HG02840 (cell line): ENCODE measurements at regions not wholly inside any gene's neighbourhood (a gene's known extent, or its start where the extent isn't known, plus 50 kb on each side); places are given as distances from the start of the nearest gene placed in this dataset.
"Not testable (repeated sequence)": the region's sequence is repeated elsewhere in the genome, so short reads cannot be mapped to it uniquely, and the experiment has no call there.

Experiments used
- ATAC-seq: cut with Tn5 transposase; IDR thresholded peaks from one replicate; pipeline ENCODE4 v1.9.1; 2021; ENCODE audit warnings: mild to moderate bottlenecking, moderate library complexity, moderate number of reproducible peaks; ENCODE audit not compliant: unreplicated experiment, low FRiP score

DNA sequence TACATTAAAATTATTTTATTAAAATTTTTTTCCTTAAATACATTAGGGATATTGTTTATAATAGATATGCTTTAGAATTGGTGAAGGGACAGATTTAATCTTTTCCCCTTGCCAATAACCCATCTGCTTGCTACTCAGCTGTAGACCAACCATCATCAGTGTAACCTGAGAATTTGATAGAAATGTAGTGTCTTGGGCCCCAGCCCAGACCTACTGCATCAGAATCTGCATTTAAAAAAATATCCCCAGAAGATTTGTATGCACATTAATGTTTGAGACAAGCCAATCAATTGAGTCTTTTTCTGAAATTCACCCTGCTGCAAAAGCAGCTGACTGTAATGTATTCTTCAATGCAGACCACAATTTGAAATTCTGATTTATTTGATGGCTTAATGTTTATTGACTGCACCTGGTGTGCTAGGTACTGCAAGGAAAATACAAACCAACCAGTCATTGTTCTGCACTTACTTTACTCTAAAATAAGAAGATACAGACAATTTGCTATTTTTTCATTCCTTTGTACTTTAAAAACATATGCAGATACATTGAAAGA is 190.7 kb upstream of the SGO1 start:
- no peak for ATAC-seq

DNA sequence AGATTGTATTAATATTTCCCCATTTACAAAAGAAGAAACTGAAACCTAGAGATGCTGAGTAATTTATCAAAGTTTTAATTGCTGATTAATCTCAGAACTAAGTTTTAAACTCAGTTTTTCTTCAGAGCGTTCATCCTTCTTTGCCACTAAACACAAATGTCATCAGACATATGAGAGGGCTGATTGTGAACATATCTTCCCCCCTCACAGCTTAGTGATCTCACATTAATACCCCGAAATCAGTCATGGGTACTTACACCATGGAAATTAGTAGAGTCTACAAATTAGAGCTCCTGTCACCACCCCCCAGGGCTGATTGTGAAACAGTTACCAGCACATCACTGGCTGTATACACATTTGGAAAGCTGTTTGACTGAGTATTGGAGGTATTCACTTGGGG is 189.3 kb upstream of the SGO1 start:
- ATAC-seq: no peak

DNA sequence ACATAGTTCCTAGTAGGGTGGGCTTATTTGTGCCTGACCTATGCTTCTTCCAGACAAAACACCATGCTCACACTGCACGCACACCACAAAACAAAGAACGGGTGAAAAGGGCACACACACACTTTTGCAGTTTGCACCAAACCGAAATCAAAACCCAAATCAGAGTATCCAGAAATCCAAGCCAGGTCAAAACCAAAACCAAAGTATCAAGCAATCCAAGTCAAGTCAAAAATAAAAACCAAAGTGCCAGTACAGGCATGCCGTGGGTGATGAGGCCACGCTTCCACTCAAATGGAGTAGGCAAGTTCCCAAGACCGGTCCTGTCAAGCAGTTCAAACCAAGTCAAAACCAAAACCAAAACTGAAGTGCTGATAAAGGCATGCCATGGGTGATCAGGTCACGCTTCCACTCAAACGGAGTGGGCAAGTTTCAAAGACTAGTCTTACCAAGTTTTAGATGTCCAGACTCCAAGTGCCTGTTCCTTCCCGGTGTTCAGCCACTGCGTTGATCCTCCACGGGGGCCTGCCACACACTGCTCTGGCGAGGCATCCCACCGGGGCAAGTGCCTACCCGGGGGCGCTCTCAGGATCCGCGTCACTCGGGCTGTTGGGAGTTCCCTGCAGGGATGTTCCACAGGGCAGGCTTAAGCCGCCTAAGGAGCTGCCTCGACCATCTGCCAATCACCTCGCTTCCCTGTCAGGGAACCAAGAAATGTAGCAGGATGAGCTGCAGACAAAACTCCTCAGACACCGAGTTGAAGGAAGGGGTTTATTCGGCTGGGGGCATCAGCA is 184.5 kb upstream of the SGO1 start:
- ATAC-seq: not testable (repeated sequence)

DNA sequence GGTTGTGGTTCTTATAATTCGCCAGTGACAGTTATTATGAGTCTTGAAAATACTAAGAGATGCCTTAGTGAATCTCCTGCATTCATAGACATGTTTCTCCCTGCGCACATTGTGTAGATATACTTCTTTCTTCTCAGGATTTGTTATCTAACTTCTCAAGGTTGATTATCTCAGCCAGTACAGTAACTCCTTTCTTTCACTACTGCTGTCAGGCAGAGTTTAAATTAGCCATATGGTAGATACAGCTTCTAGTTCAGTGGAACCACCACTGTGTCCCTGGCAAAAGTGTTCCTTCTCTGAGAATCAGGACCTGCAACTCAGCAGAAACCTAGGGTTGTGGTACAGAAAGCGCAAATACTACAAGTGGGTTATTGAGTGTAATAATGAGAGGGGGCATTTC is 175.0 kb upstream of the SGO1 start:
- no peak for ATAC-seq

GRCh38 chr3:20353286-20353685 is 167.3 kb upstream of the SGO1 start:
- no peak for ATAC-seq

DNA sequence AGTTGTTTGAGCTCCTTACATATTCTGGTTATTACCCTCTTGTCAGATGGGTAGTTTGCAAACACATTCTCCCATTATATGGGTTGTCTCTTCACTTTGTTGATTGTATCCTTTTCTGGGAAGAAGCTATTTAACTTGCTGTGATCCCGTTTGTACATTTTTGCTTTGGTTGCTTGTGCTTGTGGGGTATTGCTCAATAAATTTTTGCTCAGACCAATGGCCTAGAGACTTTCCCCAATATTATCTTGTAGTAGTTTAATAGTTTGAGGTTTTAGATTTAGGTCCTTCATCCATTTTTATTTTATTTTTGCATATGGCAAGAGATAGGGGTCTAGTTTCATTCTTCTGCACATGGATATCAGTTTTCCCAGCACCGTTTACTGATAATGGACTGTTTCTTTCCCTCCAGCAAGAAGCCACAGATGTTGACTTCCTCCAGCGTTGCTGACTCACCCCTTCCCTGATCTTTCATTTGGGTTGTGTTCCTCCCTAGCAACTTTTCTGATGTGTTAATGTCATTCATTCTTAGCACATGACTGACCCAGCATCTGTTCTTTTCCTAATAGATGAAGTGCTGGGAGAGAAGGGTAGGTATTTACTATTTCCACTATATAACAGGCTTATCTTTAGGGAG is 166.7 kb upstream of the SGO1 start:
- ATAC-seq: no peak

- ATAC-seq: no peak
Measured at GRCh38 chr3:20350449-20350848, 164.4 kb upstream of the SGO1 start.

DNA sequence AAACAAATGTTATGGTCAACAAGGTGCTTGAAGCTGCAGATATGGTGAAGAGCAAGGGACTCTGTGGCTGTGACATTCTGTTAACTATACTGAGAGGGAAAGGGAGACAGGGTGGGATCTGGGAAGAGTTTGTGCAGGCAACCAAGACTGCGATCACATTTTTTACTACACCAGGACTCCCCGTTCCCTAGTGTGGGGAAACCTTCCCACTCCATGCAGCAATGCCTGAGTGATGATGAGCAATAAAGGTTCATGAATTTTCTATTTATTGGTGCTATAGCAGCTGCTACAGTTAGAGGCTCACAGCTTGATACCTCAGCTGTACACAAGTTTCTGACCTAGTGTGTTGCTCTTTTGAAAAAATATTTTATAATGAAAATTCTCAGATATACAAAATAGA is 160.9 kb upstream of the SGO1 start:
- ATAC-seq: no peak

- ATAC-seq: no peak
Measured at GRCh38 chr3:20346369-20346768, 160.4 kb upstream of the SGO1 start.

GRCh38 chr3:20344400-20344959 is 158.5 kb upstream of the SGO1 start:
- ATAC-seq: no peak

GRCh38 chr3:20343790-20344189 is 157.8 kb upstream of the SGO1 start:
- ATAC-seq: no peak

- peak; percentile 88 for ATAC-seq
Measured at GRCh38 chr3:20340324-20340928, 154.4 kb upstream of the SGO1 start.

DNA sequence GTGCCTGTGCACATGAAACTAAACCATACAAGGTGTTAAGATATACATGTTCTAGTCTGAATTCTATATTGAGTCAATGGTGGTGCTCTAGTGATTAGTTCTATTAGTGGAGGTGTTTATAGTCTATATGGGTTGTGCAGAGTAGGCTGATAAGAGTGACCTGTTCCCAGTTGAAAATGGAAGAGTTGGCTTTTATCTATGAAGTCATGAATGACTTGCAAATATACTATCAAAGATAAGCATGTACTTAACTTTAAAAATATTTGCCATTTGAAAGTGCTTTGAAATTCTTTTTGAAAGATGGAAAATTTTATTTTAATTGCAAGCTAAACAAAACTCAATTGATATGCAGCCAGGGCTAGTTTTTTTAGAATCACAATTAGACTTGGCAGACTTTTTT is 150.6 kb upstream of the SGO1 start:
- ATAC-seq: no peak

GRCh38 chr3:20334842-20335241 is 148.8 kb upstream of the SGO1 start:
- ATAC-seq: no peak

- no peak for ATAC-seq
Measured at GRCh38 chr3:20327889-20328288, 141.9 kb upstream of the SGO1 start.

DNA sequence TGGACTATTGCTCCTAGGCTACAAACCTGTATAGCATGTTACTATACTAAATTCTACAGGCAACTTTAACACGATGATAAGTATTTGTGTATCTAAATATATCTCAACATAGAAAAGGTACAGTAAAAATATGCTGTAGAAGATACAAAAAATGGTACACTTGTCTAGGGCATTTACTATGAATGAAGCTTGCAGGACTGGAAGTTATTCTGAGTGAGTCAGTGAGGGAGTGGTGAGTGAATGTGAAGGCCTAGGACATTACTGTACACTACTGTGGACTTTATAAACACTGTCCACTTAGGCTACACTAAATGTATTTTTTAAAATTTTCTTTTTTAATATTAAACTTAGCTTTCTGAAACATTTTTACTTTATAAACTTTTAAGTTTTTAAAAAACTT is 140.5 kb upstream of the SGO1 start:
- no peak for ATAC-seq

GRCh38 chr3:20325563-20325962 is 139.6 kb upstream of the SGO1 start:
- ATAC-seq: no peak

GRCh38 chr3:20324664-20325478 is 138.9 kb upstream of the SGO1 start:
- no peak for ATAC-seq

- no peak for ATAC-seq
Measured at GRCh38 chr3:20323307-20323927, 137.4 kb upstream of the SGO1 start.

DNA sequence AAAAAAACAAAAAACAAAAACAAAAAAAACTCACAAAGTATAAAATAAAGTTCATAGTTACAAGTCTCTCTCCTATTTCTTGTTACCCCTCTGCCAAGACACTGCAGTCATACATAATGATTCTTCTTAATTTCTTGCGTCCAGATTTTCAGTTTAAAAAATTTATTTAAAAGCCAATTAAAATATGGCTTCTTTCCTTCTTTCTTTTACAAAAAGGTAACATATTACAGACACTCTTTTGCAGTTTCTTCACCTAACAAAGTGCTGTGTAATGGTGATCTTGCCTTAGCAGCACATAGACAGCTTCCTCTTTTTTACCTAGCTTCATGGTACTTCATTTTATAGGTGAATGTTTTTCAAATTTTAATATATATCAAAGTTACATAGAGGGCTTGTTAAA is 136.1 kb upstream of the SGO1 start:
- ATAC-seq: no peak
